Stomach (tissue), 4 donors: ENCODE measurements at regions not wholly inside any gene's neighbourhood (a gene's known extent, or its start where the extent isn't known, plus 50 kb on each side); places are given as distances from the start of the nearest gene placed in this dataset.

Experiments used
- POLR2A ChIP-seq, 4 donors: fragments of 450-650 bp; IDR thresholded peaks; one replicate each; pipeline ENCODE4 v1.6.1; 2016; ENCODE audit warnings: antibody characterized with exemption in 4 of 4, control low read depth in 2 of 4, mild to moderate bottlenecking in 1 of 4, moderate library complexity in 1 of 4
- TF ChIP-seq, protein P1 (sequence below), 7 experiments: fragments of 450-650 bp in 4 of 7; fragments of 200-600 bp in 3 of 7; sonication (generic) in 3 of 7; IDR thresholded peaks; one replicate each; pipeline ENCODE4 v1.5.1; 2016 to 2019; ENCODE audit warnings: antibody characterized with exemption in 7 of 7, control low read depth in 2 of 7, mild to moderate bottlenecking in 1 of 7

DNA sequence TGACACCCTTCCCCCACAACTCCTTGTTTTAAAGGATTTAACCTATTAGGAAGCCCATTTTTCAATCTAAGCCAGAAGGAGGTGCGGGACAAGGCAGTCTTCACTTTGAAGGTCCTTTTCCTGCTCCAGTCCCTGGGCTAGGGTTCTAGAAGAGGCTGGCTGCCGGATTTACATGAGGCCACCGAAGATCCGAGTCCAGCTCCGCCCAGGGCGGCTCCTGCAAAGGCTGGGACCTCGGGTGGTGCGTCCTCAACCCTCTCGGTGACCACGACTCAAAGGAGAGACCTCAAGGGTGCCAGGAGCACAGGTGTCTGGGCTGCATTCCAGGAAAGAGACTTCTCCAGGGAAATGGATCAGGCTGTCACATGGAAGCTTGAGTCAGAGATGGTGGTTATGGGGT is 471.6 kb downstream of the PCDH19 start:
- TF ChIP-seq, protein P1, sequence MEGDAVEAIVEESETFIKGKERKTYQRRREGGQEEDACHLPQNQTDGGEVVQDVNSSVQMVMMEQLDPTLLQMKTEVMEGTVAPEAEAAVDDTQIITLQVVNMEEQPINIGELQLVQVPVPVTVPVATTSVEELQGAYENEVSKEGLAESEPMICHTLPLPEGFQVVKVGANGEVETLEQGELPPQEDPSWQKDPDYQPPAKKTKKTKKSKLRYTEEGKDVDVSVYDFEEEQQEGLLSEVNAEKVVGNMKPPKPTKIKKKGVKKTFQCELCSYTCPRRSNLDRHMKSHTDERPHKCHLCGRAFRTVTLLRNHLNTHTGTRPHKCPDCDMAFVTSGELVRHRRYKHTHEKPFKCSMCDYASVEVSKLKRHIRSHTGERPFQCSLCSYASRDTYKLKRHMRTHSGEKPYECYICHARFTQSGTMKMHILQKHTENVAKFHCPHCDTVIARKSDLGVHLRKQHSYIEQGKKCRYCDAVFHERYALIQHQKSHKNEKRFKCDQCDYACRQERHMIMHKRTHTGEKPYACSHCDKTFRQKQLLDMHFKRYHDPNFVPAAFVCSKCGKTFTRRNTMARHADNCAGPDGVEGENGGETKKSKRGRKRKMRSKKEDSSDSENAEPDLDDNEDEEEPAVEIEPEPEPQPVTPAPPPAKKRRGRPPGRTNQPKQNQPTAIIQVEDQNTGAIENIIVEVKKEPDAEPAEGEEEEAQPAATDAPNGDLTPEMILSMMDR (IDR thresholded peaks at IDR 0.05) = no peak
- no peak for TF ChIP-seq POLR2A (IDR thresholded peaks at IDR 0.05)
